Transverse colon (tissue), 4 donors: ENCODE measurements at regions not wholly inside any gene's neighbourhood (a gene's known extent, or its start where the extent isn't known, plus 50 kb on each side); places are given as distances from the start of the nearest gene placed in this dataset.
"Not testable (repeated sequence)": the region's sequence is repeated elsewhere in the genome, so short reads cannot be mapped to it uniquely, and the experiment has no call there.

ENCODE experiments used
- DNase-seq: peaks from one replicate; pipeline ENCODE4 v3.0.0-alpha.2; 2019
- H3K27ac ChIP-seq, 4 donors: fragments of 200-600 bp; sonication (generic); 2 replicates each; pipeline ENCODE4 v1.5.1; 2016 to 2018; ENCODE audit warnings: inconsistent platforms in 4 of 4
- H3K27me3 ChIP-seq: fragments of 200-600 bp; sonication (generic); 2 replicates; pipeline ENCODE4 v1.5.1; 2017; ENCODE audit warnings: inconsistent platforms
- H3K36me3 ChIP-seq, 4 donors: fragments of 200-600 bp; sonication (generic); 2 replicates each; pipeline ENCODE4 v1.5.1; 2017 to 2019; ENCODE audit warnings: inconsistent platforms in 4 of 4
- H3K4me1 ChIP-seq, 4 donors: fragments of 200-600 bp; sonication (generic); 2 replicates each; pipeline ENCODE4 v1.5.1; 2017 to 2020; ENCODE audit warnings: inconsistent platforms in 4 of 4
- H3K4me3 ChIP-seq, 4 donors: fragments of 200-600 bp; sonication (generic); 1 replicate in 1 of 4; 2 replicates in 3 of 4; pipeline versions ENCODE4 v1.5.1 to v1.6.1; 2017 to 2019; ENCODE audit warnings: inconsistent platforms in 4 of 4
- H3K9me3 ChIP-seq, 2 donors: fragments of 200-600 bp; sonication (generic); 2 replicates each; pipeline ENCODE4 v1.5.1; 2017 to 2019; ENCODE audit warnings: inconsistent platforms in 2 of 2
- EP300 ChIP-seq: sonication (generic); formaldehyde crosslinking; IDR thresholded peaks from one replicate; pipeline ENCODE4 v1.6.1; 2017; ENCODE audit warnings: antibody characterized with exemption, low read depth
- POLR2A ChIP-seq: fragments of 450-650 bp; IDR thresholded peaks from one replicate; pipeline ENCODE4 v1.6.1; 2016; ENCODE audit warnings: antibody characterized with exemption, mild to moderate bottlenecking, moderate library complexity
- POLR2AphosphoS5 ChIP-seq, 3 donors: sonication (generic); formaldehyde crosslinking; IDR thresholded peaks; one replicate each; pipeline ENCODE4 v1.6.1; 2016; ENCODE audit warnings: antibody characterized with exemption in 3 of 3
- WGBS, 2 donors: methylation state at CpG; one replicate each; pipeline ENCODE4 v1.1.5; 2018; ENCODE audit warnings: low coverage in 1 of 2; 5-methylcytosine and 5-hydroxymethylcytosine counted together
- in situ Hi-C, 4 donors: fragments of 200-750 bp; cut with MboI; loops; one replicate each; pipeline versions ENCODE4 v1.15.0 to v1.15.1; 2017; ENCODE audit warnings: low sequenced_read_pairs in 3 of 4, low pct_ligation_motif_present in 1 of 4, low pct_unique_long_range_greater_than_20kb in 1 of 4
- intact Hi-C: fragments of 100-400 bp; cut with DNase I; formaldehyde crosslinking; loops from one replicate; pipeline ENCODE4 v1.15.1; 2023; ENCODE audit warnings: low total_unique reads
- TF ChIP-seq, protein P1 (sequence below), 5 experiments: fragments of 200-600 bp in 3 of 5; fragments of 450-650 bp in 2 of 5; sonication (generic) in 3 of 5; IDR thresholded peaks; 1 replicate in 2 of 5; 2 replicates in 3 of 5; pipeline ENCODE4 v1.5.1; 2016 to 2017; ENCODE audit warnings: antibody characterized with exemption in 5 of 5, inconsistent platforms in 3 of 5, mild to moderate bottlenecking in 2 of 5, moderate library complexity in 1 of 5

DNA sequence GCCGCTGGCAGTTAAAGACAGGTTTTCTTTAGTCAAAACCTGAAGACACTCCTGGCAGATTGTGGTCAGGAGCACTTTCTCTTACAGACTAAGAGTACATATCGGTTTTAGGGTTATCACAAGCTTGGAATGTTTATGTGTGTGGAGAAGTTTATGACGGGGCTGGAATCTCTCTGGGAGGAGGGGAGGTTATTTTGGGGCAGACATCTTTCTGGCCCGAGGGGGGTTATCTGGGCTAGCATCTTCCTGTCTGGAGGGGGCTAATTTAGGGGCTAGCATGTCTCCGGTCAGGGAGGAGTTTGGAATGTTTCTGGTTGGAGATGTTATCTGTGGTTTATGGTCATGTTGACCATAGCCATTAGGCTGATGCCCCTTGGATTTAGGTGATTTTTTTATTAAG, 141.2 kb upstream of the KIF5B start:
- intact Hi-C loops (no loop called here), in situ Hi-C loops (no loop called here)
- no peaks in the 10 kb centered on the region for H3K36me3 ChIP-seq
- no peak for DNase-seq
- H3K27ac ChIP-seq: no peak overlapping the region
- H3K27me3 ChIP-seq: no peaks in the 10 kb centered on the region
- H3K4me3 ChIP-seq: no peak overlapping the region
- H3K9me3 ChIP-seq: no peaks in the 10 kb centered on the region
- TF ChIP-seq POLR2AphosphoS5 (IDR thresholded peaks at IDR 0.05) (no peak), EP300 (no peak), POLR2A (no peak)
- TF ChIP-seq, protein P1, sequence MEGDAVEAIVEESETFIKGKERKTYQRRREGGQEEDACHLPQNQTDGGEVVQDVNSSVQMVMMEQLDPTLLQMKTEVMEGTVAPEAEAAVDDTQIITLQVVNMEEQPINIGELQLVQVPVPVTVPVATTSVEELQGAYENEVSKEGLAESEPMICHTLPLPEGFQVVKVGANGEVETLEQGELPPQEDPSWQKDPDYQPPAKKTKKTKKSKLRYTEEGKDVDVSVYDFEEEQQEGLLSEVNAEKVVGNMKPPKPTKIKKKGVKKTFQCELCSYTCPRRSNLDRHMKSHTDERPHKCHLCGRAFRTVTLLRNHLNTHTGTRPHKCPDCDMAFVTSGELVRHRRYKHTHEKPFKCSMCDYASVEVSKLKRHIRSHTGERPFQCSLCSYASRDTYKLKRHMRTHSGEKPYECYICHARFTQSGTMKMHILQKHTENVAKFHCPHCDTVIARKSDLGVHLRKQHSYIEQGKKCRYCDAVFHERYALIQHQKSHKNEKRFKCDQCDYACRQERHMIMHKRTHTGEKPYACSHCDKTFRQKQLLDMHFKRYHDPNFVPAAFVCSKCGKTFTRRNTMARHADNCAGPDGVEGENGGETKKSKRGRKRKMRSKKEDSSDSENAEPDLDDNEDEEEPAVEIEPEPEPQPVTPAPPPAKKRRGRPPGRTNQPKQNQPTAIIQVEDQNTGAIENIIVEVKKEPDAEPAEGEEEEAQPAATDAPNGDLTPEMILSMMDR (IDR thresholded peaks at IDR 0.05): no peak
- no peaks in the 10 kb centered on the region for H3K4me1 ChIP-seq
- WGBS, 2 donors: 41 to 50% methylated on average over 4 to 5 of the region's 5 CpGs

DNA sequence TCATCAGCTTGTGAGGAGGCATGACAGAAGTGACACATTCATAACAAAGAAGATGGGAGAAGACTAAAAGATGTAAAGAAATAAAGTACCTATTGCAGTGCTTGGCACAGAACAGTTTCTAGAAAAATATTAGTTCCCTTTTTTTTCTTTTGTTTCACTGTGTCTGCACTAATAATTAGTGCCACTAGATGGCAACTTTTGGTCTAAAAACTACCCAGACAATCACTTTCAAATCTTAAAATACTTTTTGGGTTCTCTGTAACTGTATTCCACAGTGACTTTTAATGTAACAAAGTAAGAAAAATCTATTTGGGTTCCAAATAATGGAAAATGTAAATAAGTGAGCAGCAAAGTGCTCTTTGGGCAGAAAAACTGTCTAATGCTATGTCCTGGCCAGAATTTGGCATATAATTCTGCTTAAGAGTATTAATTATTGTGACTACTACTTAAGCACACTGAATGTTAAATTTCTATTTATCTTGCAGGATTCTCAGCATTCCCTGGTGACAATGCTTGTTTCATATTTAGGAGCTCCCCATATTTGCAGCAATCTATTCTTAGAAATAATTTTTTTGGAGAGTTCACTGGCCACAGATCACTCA, 134.8 kb upstream of the KIF5B start:
- Histone ChIP-seq H3K9me3 (no peaks in the 10 kb centered on the region), H3K4me1 (peaks cover 0 to 17% (median 2%) of the 10 kb centered on the region in 4 donors), H3K4me3 (no peak overlapping the region), H3K27me3 (no peaks in the 10 kb centered on the region), H3K27ac (peak overlapping the region in 1 of 4 donors; percentile 16), H3K36me3 (no peaks in the 10 kb centered on the region)
- intact Hi-C loops: no loop called here
- no peak for DNase-seq
- in situ Hi-C loops: no loop called here
- no peak for TF ChIP-seq POLR2AphosphoS5 (IDR thresholded peaks at IDR 0.05)
- TF ChIP-seq POLR2A: no peak
- TF ChIP-seq EP300: no peak
- TF ChIP-seq, protein P1 (IDR thresholded peaks at IDR 0.05): peak; percentile 63 to 77 (median 70)

DNA sequence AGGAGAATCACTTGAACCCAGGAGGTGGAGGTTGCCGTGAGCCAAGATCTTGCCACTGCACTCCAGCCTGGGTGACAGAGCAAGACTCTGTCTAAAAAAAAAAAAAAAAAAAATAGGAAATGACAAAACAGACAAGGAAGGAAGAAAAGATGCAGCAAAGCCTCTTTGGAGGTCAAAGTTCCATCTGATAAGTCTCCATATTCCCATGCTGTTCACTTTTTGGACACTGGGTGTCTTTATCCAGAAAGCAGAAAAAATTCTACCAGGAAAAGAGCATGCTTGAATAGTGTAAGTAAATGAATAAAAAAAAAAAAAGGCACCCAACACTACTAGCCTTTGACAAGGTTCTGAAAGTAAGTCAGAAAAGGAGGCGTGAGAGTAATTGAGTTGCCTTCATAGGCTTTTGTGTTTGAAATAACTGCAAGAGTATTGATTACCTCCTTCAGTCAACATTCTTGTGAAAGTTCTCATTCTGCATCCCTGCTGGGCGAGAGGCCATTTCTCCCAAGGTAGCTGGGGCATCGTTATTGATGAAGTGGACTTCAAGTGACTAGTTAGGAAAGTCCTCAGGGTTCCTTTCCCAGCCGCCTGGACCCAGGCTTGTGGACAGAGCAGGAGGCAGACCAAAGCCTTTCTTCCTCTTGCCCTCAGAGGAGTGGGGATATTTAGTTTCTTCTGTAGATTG, 133.3 kb upstream of the KIF5B start:
- TF ChIP-seq POLR2AphosphoS5 (IDR thresholded peaks at IDR 0.05): no peak
- TF ChIP-seq, protein P1 (IDR thresholded peaks at IDR 0.05): peak; percentile 16 to 75 (median 40)
- in situ Hi-C loops (no loop called here), intact Hi-C loops (no loop called here)
- Histone ChIP-seq H3K4me3 (no peak overlapping the region), H3K4me1 (peaks cover 0 to 17% (median 2%) of the 10 kb centered on the region in 4 donors), H3K27me3 (no peaks in the 10 kb centered on the region), H3K9me3 (no peaks in the 10 kb centered on the region), H3K36me3 (no peaks in the 10 kb centered on the region), H3K27ac (peak overlapping the region; percentile 47 to 73 (median 62))
- WGBS, 2 donors: 67 to 68% methylated on average over 1 to 5 of the region's 5 CpGs
- no peak for DNase-seq

DNA sequence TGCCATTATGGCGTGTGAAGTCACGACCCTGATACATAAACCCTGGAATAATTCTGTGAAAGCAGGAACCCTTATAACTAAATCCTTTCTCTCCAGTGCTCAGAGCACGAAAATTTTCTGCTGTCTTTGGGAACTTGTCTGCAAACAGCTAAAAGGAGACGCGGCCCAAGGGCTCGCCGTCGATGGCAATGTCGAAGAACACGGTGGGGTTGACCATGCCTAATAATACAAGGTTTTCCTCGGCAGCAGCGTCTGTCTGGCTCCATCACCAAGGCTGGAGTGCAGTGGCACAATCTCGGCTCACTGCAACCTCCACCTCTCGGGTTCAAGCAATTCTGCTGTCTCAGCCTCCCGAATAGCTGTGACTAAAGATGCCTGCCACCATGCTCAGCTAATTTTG, 132.4 kb upstream of the KIF5B start:
- H3K4me3 ChIP-seq, intact Hi-C loops, in situ Hi-C loops, H3K36me3 ChIP-seq, DNase-seq, H3K9me3 ChIP-seq, H3K27me3 ChIP-seq: not testable (repeated sequence)
- 86 to 97% methylated on average over 1 to 15 of the region's 15 CpGs for WGBS, 2 donors
- peak overlapping the region in 2 of 4 donors; percentile 47 to 70 for H3K27ac ChIP-seq
- peaks cover 0 to 17% (median 2%) of the 10 kb centered on the region in 4 donors for H3K4me1 ChIP-seq
